ENCODE measurements at regions not wholly inside any gene's neighbourhood (a gene's known extent, or its start where the extent isn't known, plus 50 kb on each side); places are given as distances from the start of the nearest gene placed in this dataset.
"Not testable (repeated sequence)": the region's sequence is repeated elsewhere in the genome, so short reads cannot be mapped to it uniquely, and the experiment has no call there.

DNA sequence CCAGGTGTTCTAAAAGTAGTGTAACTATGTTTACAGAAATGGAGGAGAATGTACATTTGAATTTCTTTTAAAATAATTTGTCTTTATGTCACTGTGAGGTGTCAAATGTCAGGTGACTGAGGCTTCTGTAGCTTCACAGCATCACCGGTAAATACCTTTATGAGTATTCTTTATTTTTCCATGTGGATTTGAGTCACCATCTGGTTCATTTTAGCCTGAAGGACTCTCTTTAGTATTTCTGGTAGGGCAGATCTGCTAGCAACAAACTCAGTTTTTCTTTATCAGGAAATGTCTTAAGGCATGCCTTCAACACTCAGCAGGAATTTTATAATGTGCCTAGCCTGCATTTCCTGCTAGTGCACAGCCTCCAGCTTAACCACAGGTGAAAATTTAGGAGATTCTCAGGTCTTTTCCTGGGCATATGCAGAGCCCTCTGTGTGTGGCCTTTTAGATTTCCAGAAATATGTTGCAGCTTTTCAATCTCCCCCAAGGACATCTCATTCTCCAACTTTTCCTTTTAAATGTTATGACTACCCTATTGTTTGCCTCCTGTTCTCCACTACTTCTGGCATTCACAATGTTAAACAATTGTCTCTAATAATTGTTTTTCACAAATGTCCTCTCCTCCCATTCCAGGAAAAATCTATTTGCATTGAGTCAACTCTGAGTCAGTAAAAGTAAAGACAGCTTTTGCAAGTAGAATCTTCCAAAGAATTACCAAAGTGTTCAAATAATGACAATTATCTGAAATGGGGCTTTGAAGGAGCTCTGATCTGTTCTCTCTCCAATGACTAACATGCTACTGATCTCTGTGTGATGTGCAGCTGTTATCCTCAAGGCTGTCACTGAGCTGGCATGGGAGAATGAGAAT lies 239.4 kb upstream of the CPHXL start:
- no peak overlapping the region for H3K9ac ChIP-seq (ENCODE audit: low read length)

DNA sequence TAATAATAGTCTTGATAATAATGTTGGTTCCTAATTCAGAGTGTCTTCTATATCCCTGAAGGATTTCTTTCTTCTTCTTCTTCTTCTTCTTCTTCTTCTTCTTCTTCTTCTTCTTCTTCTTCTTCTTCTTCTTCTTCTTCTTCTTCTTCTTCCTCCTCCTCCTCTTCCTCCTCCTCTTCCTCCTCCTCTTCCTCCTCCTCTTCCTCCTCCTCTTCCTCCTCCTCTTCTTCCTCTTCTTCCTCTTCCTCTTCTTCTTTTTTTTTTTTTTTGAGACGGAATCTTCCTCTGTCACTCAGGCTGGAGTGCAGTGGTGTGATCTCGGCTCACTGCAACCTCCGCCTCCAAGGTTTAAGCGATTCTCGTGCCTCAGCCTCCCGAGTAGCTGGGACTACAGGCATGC lies 242.8 kb upstream of the CPHXL start:
- not testable (repeated sequence) for H3K27ac ChIP-seq (ENCODE audit: low read length); H4K20me1 ChIP-seq (ENCODE audit: insufficient read depth)

More for the DNA sequence above, 239.4 kb upstream of the CPHXL start:
- Histone ChIP-seq H3K9me2 (ENCODE audit: insufficient read depth, low read length) (no peaks in the 10 kb centered on the region), H2AFZ (ENCODE audit: low read depth, low read length) (no peak overlapping the region), H3K4me2 (ENCODE audit: low read length) (no peak overlapping the region), H4K20me1 (ENCODE audit: insufficient read depth) (no peaks in the 10 kb centered on the region), H3K79me2 (replicated peaks; ENCODE audit: insufficient read depth, low read length) (no peaks in the 10 kb centered on the region), H3K27ac (ENCODE audit: low read length) (no peak overlapping the region), H3K9me3 (ENCODE audit: low read length) (no peaks in the 10 kb centered on the region), H3K4me3 (ENCODE audit: low read length) (no peak overlapping the region), H3F3A (ENCODE audit: insufficient read depth, low read length, poor library complexity, severe bottlenecking) (no peaks in the 10 kb centered on the region), H3K27me3 (ENCODE audit: insufficient read depth, low read depth, low read length) (no peaks in the 10 kb centered on the region), H3K36me3 (ENCODE audit: insufficient read depth, low read length) (no peaks in the 10 kb centered on the region)
- TF ChIP-seq MXI1 (conservative IDR thresholded peaks at IDR 0.05; ENCODE audit: poor library complexity, severe bottlenecking), result no peak
- TF ChIP-seq REST (IDR thresholded peaks at IDR 0.05; ENCODE audit: borderline replicate concordance), result no peak
- no peak for TF ChIP-seq POLR2AphosphoS5 (IDR thresholded peaks at IDR 0.05)
- TF ChIP-seq, protein P1, sequence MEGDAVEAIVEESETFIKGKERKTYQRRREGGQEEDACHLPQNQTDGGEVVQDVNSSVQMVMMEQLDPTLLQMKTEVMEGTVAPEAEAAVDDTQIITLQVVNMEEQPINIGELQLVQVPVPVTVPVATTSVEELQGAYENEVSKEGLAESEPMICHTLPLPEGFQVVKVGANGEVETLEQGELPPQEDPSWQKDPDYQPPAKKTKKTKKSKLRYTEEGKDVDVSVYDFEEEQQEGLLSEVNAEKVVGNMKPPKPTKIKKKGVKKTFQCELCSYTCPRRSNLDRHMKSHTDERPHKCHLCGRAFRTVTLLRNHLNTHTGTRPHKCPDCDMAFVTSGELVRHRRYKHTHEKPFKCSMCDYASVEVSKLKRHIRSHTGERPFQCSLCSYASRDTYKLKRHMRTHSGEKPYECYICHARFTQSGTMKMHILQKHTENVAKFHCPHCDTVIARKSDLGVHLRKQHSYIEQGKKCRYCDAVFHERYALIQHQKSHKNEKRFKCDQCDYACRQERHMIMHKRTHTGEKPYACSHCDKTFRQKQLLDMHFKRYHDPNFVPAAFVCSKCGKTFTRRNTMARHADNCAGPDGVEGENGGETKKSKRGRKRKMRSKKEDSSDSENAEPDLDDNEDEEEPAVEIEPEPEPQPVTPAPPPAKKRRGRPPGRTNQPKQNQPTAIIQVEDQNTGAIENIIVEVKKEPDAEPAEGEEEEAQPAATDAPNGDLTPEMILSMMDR (IDR thresholded peaks at IDR 0.05; ENCODE audit: poor library complexity, severe bottlenecking), result no peak
- no peak for TF ChIP-seq SMC3 (conservative IDR thresholded peaks at IDR 0.05; ENCODE audit: poor library complexity)

GRCh38 chr16:75971334-75971733 lies 245.0 kb upstream of the CPHXL start:
- Histone ChIP-seq H3K9me3 (ENCODE audit: low read length) (no peaks in the 10 kb centered on the region), H3K27me3 (ENCODE audit: insufficient read depth, low read depth, low read length) (no peaks in the 10 kb centered on the region), H3K27ac (ENCODE audit: low read length) (no peak overlapping the region), H2AFZ (ENCODE audit: low read depth, low read length) (no peak overlapping the region), H3K9me2 (ENCODE audit: insufficient read depth, low read length) (no peaks in the 10 kb centered on the region), H3K9ac (ENCODE audit: low read length) (no peak overlapping the region), H3K4me3 (ENCODE audit: low read length) (no peak overlapping the region), H3K79me2 (replicated peaks; ENCODE audit: insufficient read depth, low read length) (no peaks in the 10 kb centered on the region), H4K20me1 (ENCODE audit: insufficient read depth) (no peaks in the 10 kb centered on the region), H3F3A (ENCODE audit: insufficient read depth, low read length, poor library complexity, severe bottlenecking) (no peaks in the 10 kb centered on the region), H3K4me2 (ENCODE audit: low read length) (no peak overlapping the region), H3K36me3 (ENCODE audit: insufficient read depth, low read length) (no peaks in the 10 kb centered on the region)
- TF ChIP-seq RAD21 (conservative IDR thresholded peaks at IDR 0.05), result no peak
- TF ChIP-seq EP300 (conservative IDR thresholded peaks at IDR 0.05; ENCODE audit: poor library complexity, severe bottlenecking), result no peak
- TF ChIP-seq, protein P1 (IDR thresholded peaks at IDR 0.05; ENCODE audit: poor library complexity, severe bottlenecking), result no peak
- TF ChIP-seq TAF1 (IDR thresholded peaks at IDR 0.05; ENCODE audit: low read depth), result no peak
- TF ChIP-seq MXI1 (conservative IDR thresholded peaks at IDR 0.05; ENCODE audit: poor library complexity, severe bottlenecking), result no peak
- no peak for TF ChIP-seq EZH2 (IDR thresholded peaks at IDR 0.05; ENCODE audit: borderline replicate concordance, insufficient read depth, low read length, poor library complexity, severe bottlenecking)
- TF ChIP-seq POLR2AphosphoS5 (IDR thresholded peaks at IDR 0.05), result no peak

More for the DNA sequence above, 242.8 kb upstream of the CPHXL start:
- not testable (repeated sequence) for H3K9me2 ChIP-seq (ENCODE audit: insufficient read depth, low read length); H3K9me3 ChIP-seq (ENCODE audit: low read length); H2AFZ ChIP-seq (ENCODE audit: low read depth, low read length); H3K4me3 ChIP-seq (ENCODE audit: low read length); H3K27me3 ChIP-seq (ENCODE audit: insufficient read depth, low read depth, low read length); H3K9ac ChIP-seq (ENCODE audit: low read length); H3K4me2 ChIP-seq (ENCODE audit: low read length); H3K36me3 ChIP-seq (ENCODE audit: insufficient read depth, low read length); H3F3A ChIP-seq (ENCODE audit: insufficient read depth, low read length, poor library complexity, severe bottlenecking); H3K79me2 ChIP-seq (replicated peaks; ENCODE audit: insufficient read depth, low read length)

Measured in neural cell (in vitro differentiated cells).